ENCODE measurements at regions not wholly inside any gene's neighbourhood (a gene's known extent, or its start where the extent isn't known, plus 50 kb on each side); places are given as distances from the start of the nearest gene placed in this dataset.

GRCh38 chr13:33636243-33636642 is 181.7 kb upstream of the RFC3 start:
- DNase-seq (ENCODE audit: low spot score) = no peak

GRCh38 chr13:33636955-33637670 is 180.8 kb upstream of the RFC3 start:
- Histone ChIP-seq H3K27ac (peak overlapping the region in 1 of 2 donors; percentile 5), H3K4me3 (no peak overlapping the region)
- no peak for TF ChIP-seq CTCF (IDR thresholded peaks at IDR 0.05)
- no peak for DNase-seq (ENCODE audit: low spot score)

More at GRCh38 chr13:33636243-33636642, 181.7 kb upstream of the RFC3 start:
- no peak for TF ChIP-seq CTCF (IDR thresholded peaks at IDR 0.05)
- Histone ChIP-seq H3K4me3 (no peak overlapping the region), H3K27ac (peak overlapping the region in 1 of 2 donors; percentile 5)

- no peak for TF ChIP-seq CTCF (IDR thresholded peaks at IDR 0.05)
- Histone ChIP-seq H3K27ac (peak overlapping the region; percentile 36 to 49), H3K4me3 (no peak overlapping the region)
- no peak for DNase-seq (ENCODE audit: low spot score)
Measured at GRCh38 chr13:33637978-33638743, 179.8 kb upstream of the RFC3 start.

GRCh38 chr13:33639158-33639557 is 178.8 kb upstream of the RFC3 start:
- Histone ChIP-seq H3K4me3 (no peak overlapping the region), H3K27ac (peak overlapping the region in 1 of 2 donors; percentile 9)
- no peak for TF ChIP-seq CTCF (IDR thresholded peaks at IDR 0.05)
- DNase-seq (ENCODE audit: low spot score) = no peak

GRCh38 chr13:33639626-33640080 is 178.3 kb upstream of the RFC3 start:
- TF ChIP-seq CTCF (IDR thresholded peaks at IDR 0.05) = no peak
- H3K27ac ChIP-seq = peak overlapping the region in 1 of 2 donors; percentile 9
- DNase-seq (ENCODE audit: low spot score) = no peak
- H3K4me3 ChIP-seq = no peak overlapping the region

GRCh38 chr13:33640832-33641231 is 177.1 kb upstream of the RFC3 start:
- no peak for TF ChIP-seq CTCF (IDR thresholded peaks at IDR 0.05)
- no peak overlapping the region for H3K27ac ChIP-seq

More at GRCh38 chr13:33640832-33641231, 177.1 kb upstream of the RFC3 start:
- H3K4me3 ChIP-seq = no peak overlapping the region
- DNase-seq (ENCODE audit: low spot score) = no peak

All from coronary artery (tissue), 2 donors.